ENCODE measurements at regions not wholly inside any gene's neighbourhood (a gene's known extent, or its start where the extent isn't known, plus 50 kb on each side); places are given as distances from the start of the nearest gene placed in this dataset.

- H3K4me3 ChIP-seq (replicated peaks in 1 of 2; ENCODE audit: low read depth in 2 of 2, low read length in 2 of 2), result no peak overlapping the region
- no peak for TF ChIP-seq CTCF (IDR thresholded peaks at IDR 0.05; ENCODE audit: low read depth, low read length)
- no peak for DNase-seq (ENCODE audit: low read depth in 2 of 2)
Measured at GRCh38 chrX:94089149-94089548, 415.1 kb downstream of the FAM133A start.

GRCh38 chrX:94097868-94098267, 423.9 kb downstream of the FAM133A start:
- no peak overlapping the region for H3K4me3 ChIP-seq (replicated peaks in 1 of 2; ENCODE audit: low read depth in 2 of 2, low read length in 2 of 2)
- no peak for DNase-seq (ENCODE audit: low read depth in 2 of 2)
- TF ChIP-seq CTCF (IDR thresholded peaks at IDR 0.05; ENCODE audit: low read depth, low read length), result no peak

- no peak for DNase-seq (ENCODE audit: low read depth in 2 of 2)
- no peak overlapping the region for H3K4me3 ChIP-seq (replicated peaks in 1 of 2; ENCODE audit: low read depth in 2 of 2, low read length in 2 of 2)
- no peak for TF ChIP-seq CTCF (IDR thresholded peaks at IDR 0.05; ENCODE audit: low read depth, low read length)
Measured at GRCh38 chrX:94107981-94108380, 434.0 kb downstream of the FAM133A start.

GRCh38 chrX:94114362-94114761, 440.4 kb downstream of the FAM133A start:
- no peak for DNase-seq (ENCODE audit: low read depth in 2 of 2)
- no peak for TF ChIP-seq CTCF (IDR thresholded peaks at IDR 0.05; ENCODE audit: low read depth, low read length)
- H3K4me3 ChIP-seq (replicated peaks in 1 of 2; ENCODE audit: low read depth in 2 of 2, low read length in 2 of 2), result no peak overlapping the region

GRCh38 chrX:94121799-94122198, 447.8 kb downstream of the FAM133A start:
- no peak for TF ChIP-seq CTCF (IDR thresholded peaks at IDR 0.05; ENCODE audit: low read depth, low read length)
- H3K4me3 ChIP-seq (replicated peaks in 1 of 2; ENCODE audit: low read depth in 2 of 2, low read length in 2 of 2), result no peak overlapping the region
- DNase-seq (ENCODE audit: low read depth in 2 of 2), result no peak

GRCh38 chrX:94123062-94123461, 449.1 kb downstream of the FAM133A start:
- no peak for TF ChIP-seq CTCF (IDR thresholded peaks at IDR 0.05; ENCODE audit: low read depth, low read length)
- DNase-seq (ENCODE audit: low read depth in 2 of 2), result no peak
- H3K4me3 ChIP-seq (replicated peaks in 1 of 2; ENCODE audit: low read depth in 2 of 2, low read length in 2 of 2), result no peak overlapping the region

GRCh38 chrX:94162971-94163370, 489.0 kb downstream of the FAM133A start:
- no peak overlapping the region for H3K4me3 ChIP-seq (replicated peaks in 1 of 2; ENCODE audit: low read depth in 2 of 2, low read length in 2 of 2)
- TF ChIP-seq CTCF (IDR thresholded peaks at IDR 0.05; ENCODE audit: low read depth, low read length), result no peak
- DNase-seq (ENCODE audit: low read depth in 2 of 2), result no peak

Data from cardiac fibroblast (primary cell).